Kidney tubule cell (primary cell): ENCODE measurements at regions not wholly inside any gene's neighbourhood (a gene's known extent, or its start where the extent isn't known, plus 50 kb on each side); places are given as distances from the start of the nearest gene placed in this dataset.
"Not testable (repeated sequence)": the region's sequence is repeated elsewhere in the genome, so short reads cannot be mapped to it uniquely, and the experiment has no call there.

ENCODE experiments used
- DNase-seq: peaks from one replicate; pipeline ENCODE4 v3.0.0-alpha.2; 2018; ENCODE audit warnings: low spot score

- no peak for DNase-seq
These were observed 300.5 kb upstream of the PABPC4L start for GRCh38 chr4:134501973-134502643.

- not testable (repeated sequence) for DNase-seq
These were observed 299.9 kb upstream of the PABPC4L start for GRCh38 chr4:134501488-134501887.

- DNase-seq = no peak
These were observed 297.5 kb upstream of the PABPC4L start for GRCh38 chr4:134499074-134499473.

- DNase-seq = no peak
These were observed 289.3 kb upstream of the PABPC4L start for GRCh38 chr4:134490863-134491262.

- not testable (repeated sequence) for DNase-seq
These were observed 281.9 kb upstream of the PABPC4L start for GRCh38 chr4:134483514-134483913.

GRCh38 chr4:134471569-134471968 is 270.0 kb upstream of the PABPC4L start:
- no peak for DNase-seq

GRCh38 chr4:134470544-134470943 is 269.0 kb upstream of the PABPC4L start:
- peak; percentile 64 for DNase-seq

- no peak for DNase-seq
These were observed 263.8 kb upstream of the PABPC4L start for GRCh38 chr4:134465417-134465816.

- no peak for DNase-seq
These were observed 262.2 kb upstream of the PABPC4L start for GRCh38 chr4:134463771-134464170.

- no peak for DNase-seq
These were observed 225.2 kb upstream of the PABPC4L start for GRCh38 chr4:134426821-134427220.

- no peak for DNase-seq
These were observed 224.2 kb upstream of the PABPC4L start for GRCh38 chr4:134425756-134426155.

- no peak for DNase-seq
These were observed 221.2 kb upstream of the PABPC4L start for GRCh38 chr4:134422776-134423175.

GRCh38 chr4:134421734-134422133 is 220.1 kb upstream of the PABPC4L start:
- DNase-seq = no peak

- DNase-seq = no peak
These were observed 207.3 kb upstream of the PABPC4L start for GRCh38 chr4:134408897-134409296.

GRCh38 chr4:134401798-134402197 is 200.2 kb upstream of the PABPC4L start:
- no peak for DNase-seq

- DNase-seq = no peak
These were observed 192.0 kb upstream of the PABPC4L start for GRCh38 chr4:134393592-134393991.

GRCh38 chr4:134390319-134390718 is 188.7 kb upstream of the PABPC4L start:
- DNase-seq = no peak

- no peak for DNase-seq
These were observed 186.8 kb upstream of the PABPC4L start for GRCh38 chr4:134388351-134388750.

- no peak for DNase-seq
These were observed 181.1 kb upstream of the PABPC4L start for GRCh38 chr4:134382478-134383227.

GRCh38 chr4:134375775-134376174 is 174.2 kb upstream of the PABPC4L start:
- DNase-seq = no peak

- peak; percentile 13 for DNase-seq
These were observed 164.3 kb upstream of the PABPC4L start for GRCh38 chr4:134365852-134366251.

GRCh38 chr4:134364928-134365327 is 163.3 kb upstream of the PABPC4L start:
- DNase-seq = no peak

GRCh38 chr4:134345244-134345643 is 143.7 kb upstream of the PABPC4L start:
- DNase-seq = no peak

- DNase-seq = peak; percentile 65
These were observed 142.1 kb upstream of the PABPC4L start for GRCh38 chr4:134343656-134344055.
